ENCODE measurements at regions not wholly inside any gene's neighbourhood (a gene's known extent, or its start where the extent isn't known, plus 50 kb on each side); places are given as distances from the start of the nearest gene placed in this dataset.

- DNase-seq (ENCODE audit: extremely low spot score in 2 of 2), result no peak
- H3K9me3 ChIP-seq, result no peaks in the 10 kb centered on the region
- H3K36me3 ChIP-seq, result no peaks in the 10 kb centered on the region
- intact Hi-C loops (cut with DNase I), result no loop called here
- no peak overlapping the region for H3K27ac ChIP-seq
- no peaks in the 10 kb centered on the region for H3K27me3 ChIP-seq
- TF ChIP-seq POLR2A (IDR thresholded peaks at IDR 0.05), result no peak
- TF ChIP-seq POLR2AphosphoS5 (IDR thresholded peaks at IDR 0.05; ENCODE audit: insufficient read depth in 1 of 2, low read depth in 1 of 2), result no peak
- TF ChIP-seq, protein P1, sequence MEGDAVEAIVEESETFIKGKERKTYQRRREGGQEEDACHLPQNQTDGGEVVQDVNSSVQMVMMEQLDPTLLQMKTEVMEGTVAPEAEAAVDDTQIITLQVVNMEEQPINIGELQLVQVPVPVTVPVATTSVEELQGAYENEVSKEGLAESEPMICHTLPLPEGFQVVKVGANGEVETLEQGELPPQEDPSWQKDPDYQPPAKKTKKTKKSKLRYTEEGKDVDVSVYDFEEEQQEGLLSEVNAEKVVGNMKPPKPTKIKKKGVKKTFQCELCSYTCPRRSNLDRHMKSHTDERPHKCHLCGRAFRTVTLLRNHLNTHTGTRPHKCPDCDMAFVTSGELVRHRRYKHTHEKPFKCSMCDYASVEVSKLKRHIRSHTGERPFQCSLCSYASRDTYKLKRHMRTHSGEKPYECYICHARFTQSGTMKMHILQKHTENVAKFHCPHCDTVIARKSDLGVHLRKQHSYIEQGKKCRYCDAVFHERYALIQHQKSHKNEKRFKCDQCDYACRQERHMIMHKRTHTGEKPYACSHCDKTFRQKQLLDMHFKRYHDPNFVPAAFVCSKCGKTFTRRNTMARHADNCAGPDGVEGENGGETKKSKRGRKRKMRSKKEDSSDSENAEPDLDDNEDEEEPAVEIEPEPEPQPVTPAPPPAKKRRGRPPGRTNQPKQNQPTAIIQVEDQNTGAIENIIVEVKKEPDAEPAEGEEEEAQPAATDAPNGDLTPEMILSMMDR (IDR thresholded peaks at IDR 0.05), result no peak
- H3K4me1 ChIP-seq, result no peaks in the 10 kb centered on the region
- H3K4me3 ChIP-seq, result no peak overlapping the region
Observed at GRCh38 chr14:41378526-41378925, 228.2 kb upstream of the LRFN5 start.

GRCh38 chr14:41377932-41378331 is 228.7 kb upstream of the LRFN5 start:
- no peaks in the 10 kb centered on the region for H3K27me3 ChIP-seq
- H3K9me3 ChIP-seq, result no peaks in the 10 kb centered on the region
- no peak overlapping the region for H3K27ac ChIP-seq
- H3K4me3 ChIP-seq, result no peak overlapping the region
- DNase-seq (ENCODE audit: extremely low spot score in 2 of 2), result no peak
- TF ChIP-seq, protein P1 (IDR thresholded peaks at IDR 0.05), result no peak
- no peak for TF ChIP-seq POLR2AphosphoS5 (IDR thresholded peaks at IDR 0.05; ENCODE audit: insufficient read depth in 1 of 2, low read depth in 1 of 2)
- no peak for TF ChIP-seq POLR2A (IDR thresholded peaks at IDR 0.05)
- H3K36me3 ChIP-seq, result no peaks in the 10 kb centered on the region
- intact Hi-C loops (cut with DNase I), result no loop called here
- H3K4me1 ChIP-seq, result no peaks in the 10 kb centered on the region

- no peaks in the 10 kb centered on the region for H3K4me1 ChIP-seq
- DNase-seq (ENCODE audit: extremely low spot score in 2 of 2), result no peak
- H3K36me3 ChIP-seq, result no peaks in the 10 kb centered on the region
- no peaks in the 10 kb centered on the region for H3K9me3 ChIP-seq
- H3K27me3 ChIP-seq, result no peaks in the 10 kb centered on the region
- intact Hi-C loops (cut with DNase I), result no loop called here
- TF ChIP-seq POLR2A (IDR thresholded peaks at IDR 0.05) (no peak), POLR2AphosphoS5 (IDR thresholded peaks at IDR 0.05; ENCODE audit: insufficient read depth in 1 of 2, low read depth in 1 of 2) (no peak)
- TF ChIP-seq, protein P1 (IDR thresholded peaks at IDR 0.05), result no peak
- no peak overlapping the region for H3K27ac ChIP-seq
- H3K4me3 ChIP-seq, result no peak overlapping the region
Observed at GRCh38 chr14:41374092-41374491, 232.6 kb upstream of the LRFN5 start.

DNA sequence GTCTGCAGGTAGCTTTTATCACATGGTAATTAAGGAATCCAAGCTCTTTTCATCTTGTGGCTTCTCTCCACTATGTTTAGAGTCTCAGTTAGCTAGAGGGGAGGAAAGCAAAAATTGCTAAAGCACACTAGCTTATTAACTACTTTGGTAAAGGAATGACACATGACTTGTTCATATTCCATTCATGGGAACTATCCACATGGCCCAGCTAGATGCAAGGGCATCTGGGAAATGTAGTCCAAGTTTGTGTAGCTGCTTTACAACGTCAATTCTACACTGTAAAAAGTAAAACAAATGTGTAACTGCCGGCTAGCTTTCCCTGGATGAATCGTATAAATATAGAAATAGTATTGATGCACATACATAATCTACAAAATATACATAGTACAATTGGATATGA is 244.5 kb upstream of the LRFN5 start:
- intact Hi-C loops (cut with DNase I), result no loop called here
- Histone ChIP-seq H3K27me3 (no peaks in the 10 kb centered on the region), H3K27ac (no peak overlapping the region), H3K4me1 (no peaks in the 10 kb centered on the region), H3K36me3 (no peaks in the 10 kb centered on the region), H3K9me3 (no peaks in the 10 kb centered on the region), H3K4me3 (no peak overlapping the region)
- TF ChIP-seq, protein P1 (IDR thresholded peaks at IDR 0.05), result no peak
- TF ChIP-seq POLR2A (IDR thresholded peaks at IDR 0.05) (no peak), POLR2AphosphoS5 (IDR thresholded peaks at IDR 0.05; ENCODE audit: insufficient read depth in 1 of 2, low read depth in 1 of 2) (no peak)
- no peak for DNase-seq (ENCODE audit: extremely low spot score in 2 of 2)

GRCh38 chr14:41360126-41360525 is 246.6 kb upstream of the LRFN5 start:
- Histone ChIP-seq H3K9me3 (no peaks in the 10 kb centered on the region), H3K27ac (no peak overlapping the region), H3K36me3 (no peaks in the 10 kb centered on the region), H3K4me1 (no peaks in the 10 kb centered on the region), H3K4me3 (no peak overlapping the region), H3K27me3 (no peaks in the 10 kb centered on the region)
- intact Hi-C loops (cut with DNase I), result no loop called here
- DNase-seq (ENCODE audit: extremely low spot score in 2 of 2), result no peak
- no peak for TF ChIP-seq POLR2A (IDR thresholded peaks at IDR 0.05)
- no peak for TF ChIP-seq POLR2AphosphoS5 (IDR thresholded peaks at IDR 0.05; ENCODE audit: insufficient read depth in 1 of 2, low read depth in 1 of 2)
- TF ChIP-seq, protein P1 (IDR thresholded peaks at IDR 0.05), result no peak
